ENCODE measurements at regions not wholly inside any gene's neighbourhood (a gene's known extent, or its start where the extent isn't known, plus 50 kb on each side); places are given as distances from the start of the nearest gene placed in this dataset.

GRCh38 chr17:45651145-45651709 is 132.9 kb upstream of the CRHR1 start:
- H3K79me2 ChIP-seq (ENCODE audit: low read length) = no peaks in the 10 kb centered on the region
- no TSS peak for BruUV-seq (replicated peaks)
- POLR2A ChIA-PET (ENCODE audit: unreplicated experiment) = no interaction called here
- H2AFZ ChIP-seq (ENCODE audit: low read length) = no peak overlapping the region
- H3K4me3 ChIP-seq (ENCODE audit: low read length) = no peak overlapping the region
- DNase-seq = no peak
- CTCF ChIA-PET = no interaction called here
- no peaks in the 10 kb centered on the region for H3F3A ChIP-seq (ENCODE audit: low read length, unreplicated experiment)
- H3K27me3 ChIP-seq (ENCODE audit: low read length) = peaks cover 10% of the 10 kb centered on the region
- no peaks in the 10 kb centered on the region for H3K4me1 ChIP-seq (ENCODE audit: insufficient read depth, low read length)
- H3K36me3 ChIP-seq (ENCODE audit: low read depth, low read length) = no peaks in the 10 kb centered on the region
- no peaks in the 10 kb centered on the region for H3K9me3 ChIP-seq (ENCODE audit: low read length)
- no peak for ATAC-seq
- intact Hi-C loops (cut with micrococcal nuclease) = no loop called here
- H3K9me2 ChIP-seq (replicated peaks; ENCODE audit: low read length) = no peaks in the 10 kb centered on the region
- H4K20me1 ChIP-seq (ENCODE audit: low read length) = no peaks in the 10 kb centered on the region
- H3K4me2 ChIP-seq (ENCODE audit: low read length) = no peak overlapping the region
- no peak overlapping the region for H3K27ac ChIP-seq (ENCODE audit: low read length)
- TF ChIP-seq EZH2 (IDR thresholded peaks at IDR 0.05; ENCODE audit: low read length, unreplicated experiment) = no peak
- TF ChIP-seq, protein P1, sequence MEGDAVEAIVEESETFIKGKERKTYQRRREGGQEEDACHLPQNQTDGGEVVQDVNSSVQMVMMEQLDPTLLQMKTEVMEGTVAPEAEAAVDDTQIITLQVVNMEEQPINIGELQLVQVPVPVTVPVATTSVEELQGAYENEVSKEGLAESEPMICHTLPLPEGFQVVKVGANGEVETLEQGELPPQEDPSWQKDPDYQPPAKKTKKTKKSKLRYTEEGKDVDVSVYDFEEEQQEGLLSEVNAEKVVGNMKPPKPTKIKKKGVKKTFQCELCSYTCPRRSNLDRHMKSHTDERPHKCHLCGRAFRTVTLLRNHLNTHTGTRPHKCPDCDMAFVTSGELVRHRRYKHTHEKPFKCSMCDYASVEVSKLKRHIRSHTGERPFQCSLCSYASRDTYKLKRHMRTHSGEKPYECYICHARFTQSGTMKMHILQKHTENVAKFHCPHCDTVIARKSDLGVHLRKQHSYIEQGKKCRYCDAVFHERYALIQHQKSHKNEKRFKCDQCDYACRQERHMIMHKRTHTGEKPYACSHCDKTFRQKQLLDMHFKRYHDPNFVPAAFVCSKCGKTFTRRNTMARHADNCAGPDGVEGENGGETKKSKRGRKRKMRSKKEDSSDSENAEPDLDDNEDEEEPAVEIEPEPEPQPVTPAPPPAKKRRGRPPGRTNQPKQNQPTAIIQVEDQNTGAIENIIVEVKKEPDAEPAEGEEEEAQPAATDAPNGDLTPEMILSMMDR (conservative IDR thresholded peaks at IDR 0.05; ENCODE audit: low read depth, low read length) = no peak
- TF ChIP-seq EZH2phosphoT487 (IDR thresholded peaks at IDR 0.05; ENCODE audit: borderline replicate concordance, low read length) = no peak
- H3K9ac ChIP-seq (ENCODE audit: low read length) = no peak overlapping the region

DNA sequence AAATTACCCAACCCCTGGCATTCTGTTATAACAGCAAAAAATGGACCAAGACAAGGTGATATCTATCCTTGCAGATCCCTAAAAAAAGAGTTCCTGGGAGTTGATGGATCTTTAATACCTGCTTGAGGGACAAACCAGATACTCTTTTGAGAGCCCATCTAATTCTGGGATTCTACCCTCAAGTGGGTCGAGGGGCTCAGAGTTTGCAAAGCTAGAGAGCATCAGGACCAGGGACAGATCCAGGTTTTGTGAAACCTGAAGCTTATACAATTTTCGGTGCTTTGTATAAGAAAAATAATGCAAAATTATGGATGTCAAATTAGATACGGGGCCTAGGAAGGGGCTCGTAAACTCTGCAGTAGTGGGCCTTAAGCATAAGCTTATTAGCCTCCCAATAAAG is 130.5 kb upstream of the CRHR1 start:
- no peak for DNase-seq
- Histone ChIP-seq H3K27me3 (ENCODE audit: low read length) (peaks cover 12% of the 10 kb centered on the region), H3K27ac (ENCODE audit: low read length) (no peak overlapping the region), H3K9me2 (replicated peaks; ENCODE audit: low read length) (no peaks in the 10 kb centered on the region), H3F3A (ENCODE audit: low read length, unreplicated experiment) (no peaks in the 10 kb centered on the region), H3K9ac (ENCODE audit: low read length) (no peak overlapping the region), H3K4me3 (ENCODE audit: low read length) (no peak overlapping the region), H3K9me3 (ENCODE audit: low read length) (no peaks in the 10 kb centered on the region), H3K79me2 (ENCODE audit: low read length) (no peaks in the 10 kb centered on the region), H3K4me2 (ENCODE audit: low read length) (no peak overlapping the region), H3K36me3 (ENCODE audit: low read depth, low read length) (no peaks in the 10 kb centered on the region), H4K20me1 (ENCODE audit: low read length) (no peaks in the 10 kb centered on the region), H2AFZ (ENCODE audit: low read length) (no peak overlapping the region), H3K4me1 (ENCODE audit: insufficient read depth, low read length) (no peaks in the 10 kb centered on the region)
- intact Hi-C loops (cut with micrococcal nuclease) = no loop called here
- POLR2A ChIA-PET (ENCODE audit: unreplicated experiment) = no interaction called here
- TF ChIP-seq EZH2phosphoT487 (IDR thresholded peaks at IDR 0.05; ENCODE audit: borderline replicate concordance, low read length) (no peak), EZH2 (IDR thresholded peaks at IDR 0.05; ENCODE audit: low read length, unreplicated experiment) (no peak)
- BruUV-seq (replicated peaks) = no TSS peak
- no peak for ATAC-seq
- CTCF ChIA-PET = no interaction called here

GRCh38 chr17:45656527-45657181 is 127.5 kb upstream of the CRHR1 start:
- BruUV-seq (replicated peaks) = no TSS peak
- POLR2A ChIA-PET (ENCODE audit: unreplicated experiment) = no interaction called here
- no peak overlapping the region for H2AFZ ChIP-seq (ENCODE audit: low read length)
- H3K36me3 ChIP-seq (ENCODE audit: low read depth, low read length) = no peaks in the 10 kb centered on the region
- no peak overlapping the region for H3K9ac ChIP-seq (ENCODE audit: low read length)
- no peak overlapping the region for H3K4me3 ChIP-seq (ENCODE audit: low read length)
- no peaks in the 10 kb centered on the region for H3K9me3 ChIP-seq (ENCODE audit: low read length)
- H3F3A ChIP-seq (ENCODE audit: low read length, unreplicated experiment) = no peaks in the 10 kb centered on the region
- TF ChIP-seq EZH2phosphoT487 (IDR thresholded peaks at IDR 0.05; ENCODE audit: borderline replicate concordance, low read length) (no peak), EZH2 (IDR thresholded peaks at IDR 0.05; ENCODE audit: low read length, unreplicated experiment) (no peak)
- TF ChIP-seq, protein P1 (conservative IDR thresholded peaks at IDR 0.05; ENCODE audit: low read depth, low read length) = no peak
- peaks cover 33% of the 10 kb centered on the region for H3K27me3 ChIP-seq (ENCODE audit: low read length)
- H3K79me2 ChIP-seq (ENCODE audit: low read length) = no peaks in the 10 kb centered on the region
- ATAC-seq (no peak), DNase-seq (no peak)
- H3K9me2 ChIP-seq (replicated peaks; ENCODE audit: low read length) = no peaks in the 10 kb centered on the region
- intact Hi-C loops (cut with micrococcal nuclease) = no loop called here
- H3K4me2 ChIP-seq (ENCODE audit: low read length) = no peak overlapping the region
- no peaks in the 10 kb centered on the region for H3K4me1 ChIP-seq (ENCODE audit: insufficient read depth, low read length)
- no peak overlapping the region for H3K27ac ChIP-seq (ENCODE audit: low read length)
- CTCF ChIA-PET = no interaction called here
- H4K20me1 ChIP-seq (ENCODE audit: low read length) = no peaks in the 10 kb centered on the region
